ENCODE measurements at regions not wholly inside any gene's neighbourhood (a gene's known extent, or its start where the extent isn't known, plus 50 kb on each side); places are given as distances from the start of the nearest gene placed in this dataset.

GRCh38 chr22:19628038-19628776 is 86.1 kb upstream of the SEPTIN5 start:
- no peak overlapping the region for H3K4me3 ChIP-seq (replicated peaks in 1 of 2; ENCODE audit: low read depth in 1 of 2, low read length in 2 of 2)
- H3K27ac ChIP-seq (ENCODE audit: low read depth, low read length) = no peak overlapping the region
- RAD21 ChIA-PET (ENCODE audit: low non-redundant PET in 1 of 2, low total read pairs in 2 of 2, uncharacterized antibody in 2 of 2, unreplicated experiment in 2 of 2) = no interaction called here
- POLR2A ChIA-PET = no interaction called here
- BruUV-seq (replicated peaks) = no TSS peak
- H3K27me3 ChIP-seq (ENCODE audit: insufficient read depth, low read length) = no peaks in the 10 kb centered on the region
- H3K36me3 ChIP-seq (ENCODE audit: control insufficient read depth in 1 of 2, insufficient read depth in 2 of 2, low read length in 2 of 2) = no peaks in the 10 kb centered on the region
- H3K9me2 ChIP-seq (ENCODE audit: insufficient read depth) = no peaks in the 10 kb centered on the region
- no peak overlapping the region for H3K9ac ChIP-seq (ENCODE audit: low read length)
- DNase-seq (ENCODE audit: low read depth, low spot score) (no peak), ATAC-seq (no peak)
- no peak for TF ChIP-seq YY1 (IDR thresholded peaks at IDR 0.05; ENCODE audit: extremely low read depth, insufficient replicate concordance, low read depth, low read length)
- TF ChIP-seq CBX3 (IDR thresholded peaks at IDR 0.05; ENCODE audit: low read depth) = no peak
- no peak overlapping the region for H3K4me2 ChIP-seq (ENCODE audit: low read length)
- H2AFZ ChIP-seq (ENCODE audit: low read depth, low read length, poor library complexity, severe bottlenecking) = no peak overlapping the region
- H3K9me3 ChIP-seq (ENCODE audit: control insufficient read depth in 1 of 2, insufficient read depth in 1 of 2, low read depth in 1 of 2, low read length in 2 of 2) = no peaks in the 10 kb centered on the region
- intact Hi-C loops (cut with micrococcal nuclease) = no loop called here
- no peaks in the 10 kb centered on the region for H3K79me2 ChIP-seq (ENCODE audit: insufficient read depth, low read length)
- CTCF ChIA-PET = no interaction called here
- no peaks in the 10 kb centered on the region for H4K20me1 ChIP-seq (ENCODE audit: insufficient read depth)
- H3K4me1 ChIP-seq (ENCODE audit: control insufficient read depth in 1 of 2, insufficient read depth in 2 of 2, low read length in 2 of 2) = peaks cover 4 to 6% of the 10 kb centered on the region in 2 experiments; a peak in 2 of 4 replicates

- no peaks in the 10 kb centered on the region for H3K9me3 ChIP-seq (ENCODE audit: control insufficient read depth in 1 of 2, insufficient read depth in 1 of 2, low read depth in 1 of 2, low read length in 2 of 2)
- no peaks in the 10 kb centered on the region for H4K20me1 ChIP-seq (ENCODE audit: insufficient read depth)
- H3K4me2 ChIP-seq (ENCODE audit: low read length) = no peak overlapping the region
- ChIA-PET CTCF (interaction anchor here (0.6 to 2.3 kb wide), 27 partner anchors 10 to 593 kb away, joined by 3 to 26 read pairs (median 4); partner anchors contain the start of genes CDC45, DGCR2, ESS2 and SLC25A1), POLR2A (interaction anchor here (0.8 to 1.1 kb wide), 2 partner anchors 150 to 485 kb away, joined by 3 read pairs; partner anchors contain the start of genes CDC45, ESS2 and UFD1), RAD21 (ENCODE audit: low non-redundant PET in 1 of 2, low total read pairs in 2 of 2, uncharacterized antibody in 2 of 2, unreplicated experiment in 2 of 2) (interaction anchor here (0.8 to 1.3 kb wide), 10 partner anchors 115 to 678 kb away, joined by 3 to 7 read pairs (median 4); partner anchors contain the start of genes SLC25A1 (in 2 of the 2), CDC45 (in 1 of the 2) and ESS2 (in 1 of the 2))
- no peaks in the 10 kb centered on the region for H3K9me2 ChIP-seq (ENCODE audit: insufficient read depth)
- no peak for TF ChIP-seq EGR1 (IDR thresholded peaks at IDR 0.05; ENCODE audit: low read depth)
- no peak for TF ChIP-seq MAX (IDR thresholded peaks at IDR 0.05)
- no peak for TF ChIP-seq POLR2A (IDR thresholded peaks at IDR 0.05; ENCODE audit: borderline replicate concordance, extremely low read depth, insufficient read depth, insufficient read length)
- no peak for TF ChIP-seq RAD21 (IDR thresholded peaks at IDR 0.05; ENCODE audit: low read depth)
- DNase-seq (ENCODE audit: low read depth, low spot score) = no peak
- no peak overlapping the region for H3K4me3 ChIP-seq (replicated peaks in 1 of 2; ENCODE audit: low read depth in 1 of 2, low read length in 2 of 2)
- no peaks in the 10 kb centered on the region for H3K27me3 ChIP-seq (ENCODE audit: insufficient read depth, low read length)
- H3K4me1 ChIP-seq (ENCODE audit: control insufficient read depth in 1 of 2, insufficient read depth in 2 of 2, low read length in 2 of 2) = peaks cover 4 to 6% of the 10 kb centered on the region in 2 experiments; a peak in 2 of 4 replicates
- no peak overlapping the region for H2AFZ ChIP-seq (ENCODE audit: low read depth, low read length, poor library complexity, severe bottlenecking)
- H3K9ac ChIP-seq (ENCODE audit: low read length) = no peak overlapping the region
- intact Hi-C loops (cut with micrococcal nuclease) = no loop called here
- no peaks in the 10 kb centered on the region for H3K36me3 ChIP-seq (ENCODE audit: control insufficient read depth in 1 of 2, insufficient read depth in 2 of 2, low read length in 2 of 2)
- no peak overlapping the region for H3K27ac ChIP-seq (ENCODE audit: low read depth, low read length)
- H3K79me2 ChIP-seq (ENCODE audit: insufficient read depth, low read length) = no peaks in the 10 kb centered on the region
- ATAC-seq = no peak
- BruUV-seq (replicated peaks) = no TSS peak
Measured at GRCh38 chr22:19629331-19629719, 85.0 kb upstream of the SEPTIN5 start.
